ENCODE measurements at regions not wholly inside any gene's neighbourhood (a gene's known extent, or its start where the extent isn't known, plus 50 kb on each side); places are given as distances from the start of the nearest gene placed in this dataset.

DNA sequence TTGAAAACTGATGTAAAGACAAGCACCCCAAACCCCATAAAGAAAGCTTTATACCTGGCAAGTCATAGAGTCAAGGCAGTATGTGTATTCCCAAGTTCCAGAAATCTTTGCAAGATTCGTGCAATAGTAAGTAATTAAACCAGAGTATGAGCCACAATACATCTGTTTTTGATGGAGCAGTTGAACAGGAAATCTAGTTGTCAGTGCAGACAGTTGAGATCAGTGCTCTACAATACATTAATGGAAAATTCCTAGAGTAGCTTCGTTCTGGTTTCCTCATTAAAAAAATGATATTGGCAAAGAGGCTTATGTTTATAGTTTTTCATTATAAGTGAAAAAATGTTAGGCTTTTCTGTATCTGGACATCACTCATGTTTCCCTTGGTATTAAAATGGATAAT is 575.3 kb downstream of the TRIML1 start:
- H3K4me3 ChIP-seq (ENCODE audit: low read depth, low read length) = no peak overlapping the region
- TF ChIP-seq, protein P1, sequence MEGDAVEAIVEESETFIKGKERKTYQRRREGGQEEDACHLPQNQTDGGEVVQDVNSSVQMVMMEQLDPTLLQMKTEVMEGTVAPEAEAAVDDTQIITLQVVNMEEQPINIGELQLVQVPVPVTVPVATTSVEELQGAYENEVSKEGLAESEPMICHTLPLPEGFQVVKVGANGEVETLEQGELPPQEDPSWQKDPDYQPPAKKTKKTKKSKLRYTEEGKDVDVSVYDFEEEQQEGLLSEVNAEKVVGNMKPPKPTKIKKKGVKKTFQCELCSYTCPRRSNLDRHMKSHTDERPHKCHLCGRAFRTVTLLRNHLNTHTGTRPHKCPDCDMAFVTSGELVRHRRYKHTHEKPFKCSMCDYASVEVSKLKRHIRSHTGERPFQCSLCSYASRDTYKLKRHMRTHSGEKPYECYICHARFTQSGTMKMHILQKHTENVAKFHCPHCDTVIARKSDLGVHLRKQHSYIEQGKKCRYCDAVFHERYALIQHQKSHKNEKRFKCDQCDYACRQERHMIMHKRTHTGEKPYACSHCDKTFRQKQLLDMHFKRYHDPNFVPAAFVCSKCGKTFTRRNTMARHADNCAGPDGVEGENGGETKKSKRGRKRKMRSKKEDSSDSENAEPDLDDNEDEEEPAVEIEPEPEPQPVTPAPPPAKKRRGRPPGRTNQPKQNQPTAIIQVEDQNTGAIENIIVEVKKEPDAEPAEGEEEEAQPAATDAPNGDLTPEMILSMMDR (IDR thresholded peaks at IDR 0.05; ENCODE audit: low read depth, low read length) = no peak

DNA sequence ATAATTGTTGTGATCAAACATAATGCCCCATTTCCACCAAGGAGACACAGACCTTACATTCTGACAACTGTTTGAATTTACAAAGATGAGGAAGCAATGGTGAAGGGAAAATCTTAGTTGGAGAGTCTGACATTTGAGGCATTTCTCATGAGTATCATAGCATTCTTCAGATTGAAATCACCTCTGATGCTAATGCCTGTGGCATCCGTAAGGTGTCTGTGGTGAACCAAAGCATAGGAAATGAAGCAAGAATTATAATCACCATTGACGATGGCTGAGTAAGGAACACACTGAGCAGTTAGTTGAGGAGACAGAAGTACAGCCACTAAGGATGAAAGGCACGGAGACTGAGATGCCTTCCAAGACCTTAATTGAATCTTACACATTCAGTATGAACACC is 575.7 kb downstream of the TRIML1 start:
- H3K4me3 ChIP-seq (ENCODE audit: low read depth, low read length) = no peak overlapping the region
- TF ChIP-seq, protein P1 (IDR thresholded peaks at IDR 0.05; ENCODE audit: low read depth, low read length) = no peak

GRCh38 chr4:188717661-188718060 is 578.4 kb downstream of the TRIML1 start:
- TF ChIP-seq, protein P1 (IDR thresholded peaks at IDR 0.05; ENCODE audit: low read depth, low read length) = no peak
- no peak overlapping the region for H3K4me3 ChIP-seq (ENCODE audit: low read depth, low read length)

- no peak overlapping the region for H3K4me3 ChIP-seq (ENCODE audit: low read depth, low read length)
- TF ChIP-seq, protein P1 (IDR thresholded peaks at IDR 0.05; ENCODE audit: low read depth, low read length) = no peak; the same call in 1 of the 2 replicates
Observed at GRCh38 chr4:188719794-188720193, 580.6 kb downstream of the TRIML1 start.

DNA sequence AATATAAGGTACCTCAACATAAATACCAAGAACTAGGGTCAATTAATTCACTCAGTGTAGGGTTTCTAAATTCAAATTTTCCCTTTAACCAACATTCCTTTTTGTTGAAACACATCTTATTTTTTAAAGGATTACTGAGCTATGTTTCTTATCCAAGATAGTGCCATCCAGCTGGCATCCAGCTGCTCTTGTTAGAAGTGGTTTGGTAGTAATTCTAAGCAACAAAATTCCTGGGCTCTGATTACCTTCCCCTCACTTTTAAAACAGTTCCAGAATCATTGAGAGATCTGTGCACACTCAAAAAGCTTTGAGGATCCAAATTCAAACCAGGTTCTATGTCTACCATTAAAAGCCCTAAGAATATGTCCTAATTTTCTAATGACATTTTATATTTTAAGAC is 583.7 kb downstream of the TRIML1 start:
- H3K4me3 ChIP-seq (ENCODE audit: low read depth, low read length) = no peak overlapping the region
- TF ChIP-seq, protein P1 (IDR thresholded peaks at IDR 0.05; ENCODE audit: low read depth, low read length) = no peak

- H3K4me3 ChIP-seq (ENCODE audit: low read depth, low read length) = no peak overlapping the region
- TF ChIP-seq, protein P1 (IDR thresholded peaks at IDR 0.05; ENCODE audit: low read depth, low read length) = no peak
Observed at GRCh38 chr4:188727746-188728145, 588.5 kb downstream of the TRIML1 start.

DNA sequence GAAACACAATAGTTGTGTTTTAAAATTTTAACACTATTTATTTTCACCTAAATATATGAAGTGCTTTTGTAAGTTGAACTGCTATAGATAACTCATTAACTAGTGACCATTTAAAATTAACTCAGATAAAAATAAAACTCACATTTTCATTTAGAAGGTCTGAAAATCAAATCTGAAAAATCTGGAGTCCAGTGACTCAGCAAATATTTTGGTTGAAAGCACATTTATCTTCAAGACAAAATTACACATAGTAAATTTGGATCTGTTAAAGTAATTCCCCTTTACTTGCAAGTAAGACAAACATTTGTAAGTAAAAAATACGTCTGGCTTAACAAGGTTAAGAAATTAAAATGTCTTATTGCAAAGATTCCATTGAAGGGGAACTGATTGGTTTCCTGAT is 589.1 kb downstream of the TRIML1 start:
- TF ChIP-seq, protein P1 (IDR thresholded peaks at IDR 0.05; ENCODE audit: low read depth, low read length) = no peak
- H3K4me3 ChIP-seq (ENCODE audit: low read depth, low read length) = no peak overlapping the region

Measured in WI38 (cell line).